22Rv1 (cell line): ENCODE measurements at regions not wholly inside any gene's neighbourhood (a gene's known extent, or its start where the extent isn't known, plus 50 kb on each side); places are given as distances from the start of the nearest gene placed in this dataset.

Experiments used
- ZFX ChIP-seq: fragments of 450-650 bp; IDR thresholded peaks from 2 replicates; pipeline ENCODE4 v1.6.1; 2017; ENCODE audit warnings: antibody characterized with exemption, borderline replicate concordance
- TF ChIP-seq, protein P1 (sequence below): fragments of 450-650 bp; IDR thresholded peaks from 2 replicates; pipeline ENCODE4 v1.5.1; 2017; ENCODE audit warnings: mild to moderate bottlenecking

- TF ChIP-seq, protein P1, sequence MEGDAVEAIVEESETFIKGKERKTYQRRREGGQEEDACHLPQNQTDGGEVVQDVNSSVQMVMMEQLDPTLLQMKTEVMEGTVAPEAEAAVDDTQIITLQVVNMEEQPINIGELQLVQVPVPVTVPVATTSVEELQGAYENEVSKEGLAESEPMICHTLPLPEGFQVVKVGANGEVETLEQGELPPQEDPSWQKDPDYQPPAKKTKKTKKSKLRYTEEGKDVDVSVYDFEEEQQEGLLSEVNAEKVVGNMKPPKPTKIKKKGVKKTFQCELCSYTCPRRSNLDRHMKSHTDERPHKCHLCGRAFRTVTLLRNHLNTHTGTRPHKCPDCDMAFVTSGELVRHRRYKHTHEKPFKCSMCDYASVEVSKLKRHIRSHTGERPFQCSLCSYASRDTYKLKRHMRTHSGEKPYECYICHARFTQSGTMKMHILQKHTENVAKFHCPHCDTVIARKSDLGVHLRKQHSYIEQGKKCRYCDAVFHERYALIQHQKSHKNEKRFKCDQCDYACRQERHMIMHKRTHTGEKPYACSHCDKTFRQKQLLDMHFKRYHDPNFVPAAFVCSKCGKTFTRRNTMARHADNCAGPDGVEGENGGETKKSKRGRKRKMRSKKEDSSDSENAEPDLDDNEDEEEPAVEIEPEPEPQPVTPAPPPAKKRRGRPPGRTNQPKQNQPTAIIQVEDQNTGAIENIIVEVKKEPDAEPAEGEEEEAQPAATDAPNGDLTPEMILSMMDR = no peak
- TF ChIP-seq ZFX = no peak
Observed at GRCh38 chr6:40888456-40888990, 150.5 kb downstream of the UNC5CL start.
